ENCODE measurements at regions not wholly inside any gene's neighbourhood (a gene's known extent, or its start where the extent isn't known, plus 50 kb on each side); places are given as distances from the start of the nearest gene placed in this dataset.

GRCh38 chr4:3639613-3640586, 107.7 kb upstream of the LRPAP1 start:
- ChIA-PET CTCF (interaction anchor here (0.6 kb wide), 1 partner anchor 14 kb away, joined by 3 read pairs; no protein-coding TSS in a partner anchor), POLR2A (no interaction called here)
- Histone ChIP-seq H3K9me3 (no peaks in the 10 kb centered on the region), H3K36me3 (replicated peaks in 1 of 2; ENCODE audit: control insufficient read depth in 1 of 2, insufficient read depth in 2 of 2, low read length in 1 of 2) (no peaks in the 10 kb centered on the region), H3K27ac (ENCODE audit: low read depth in 2 of 2, low read length in 1 of 2) (no peak overlapping the region), H3F3A (replicated peaks; ENCODE audit: insufficient read depth) (no peaks in the 10 kb centered on the region), H2AFZ (ENCODE audit: low read depth) (no peak overlapping the region), H3K9me2 (no peaks in the 10 kb centered on the region), H3K4me2 (no peak overlapping the region), H3K79me2 (ENCODE audit: insufficient read depth) (no peaks in the 10 kb centered on the region), H4K20me1 (ENCODE audit: insufficient read depth) (no peaks in the 10 kb centered on the region), H3K27me3 (ENCODE audit: insufficient read depth) (no peaks in the 10 kb centered on the region), H3K4me1 (ENCODE audit: control insufficient read depth in 1 of 2, insufficient read depth in 2 of 2, low read depth in 1 of 2, low read length in 1 of 2) (peaks cover 0 to 8% of the 10 kb centered on the region in 2 experiments; a peak in 1 of 4 replicates), H3K9ac (no peak overlapping the region), H3K4me3 (ENCODE audit: low read depth in 2 of 2, low read length in 1 of 2) (no peak overlapping the region)
- 32% methylated on average over 22 of the region's 22 CpGs for WGBS (ENCODE audit: low lambda C conversion rate)
- no peak for DNase-seq
- TF ChIP-seq MXI1 (IDR thresholded peaks at IDR 0.05; ENCODE audit: low read depth, low read length) = no peak
- TF ChIP-seq RCOR1 (IDR thresholded peaks at IDR 0.05; ENCODE audit: low read length) = no peak
- TF ChIP-seq NFIC (IDR thresholded peaks at IDR 0.05; ENCODE audit: borderline replicate concordance) = no peak
- TF ChIP-seq TCF12 (IDR thresholded peaks at IDR 0.05) = no peak
- TF ChIP-seq USF1 (IDR thresholded peaks at IDR 0.05; ENCODE audit: borderline replicate concordance, low read depth) = no peak
- TF ChIP-seq GATA2 (CRISPR knock-in tag; IDR thresholded peaks at IDR 0.05) = no peak
- TF ChIP-seq SMC3 (IDR thresholded peaks at IDR 0.05; ENCODE audit: low read depth, low read length) = no peak
- no peak for TF ChIP-seq SIN3A (IDR thresholded peaks at IDR 0.05; ENCODE audit: borderline replicate concordance, low read depth, low read length)

- no peaks in the 10 kb centered on the region for H3K9me3 ChIP-seq
- H3K27ac ChIP-seq (ENCODE audit: low read depth in 2 of 2, low read length in 1 of 2) = no peak overlapping the region
- ChIA-PET CTCF (no interaction called here), POLR2A (no interaction called here)
- peaks cover 0 to 6% of the 10 kb centered on the region in 2 experiments; a peak in 1 of 4 replicates for H3K4me1 ChIP-seq (ENCODE audit: control insufficient read depth in 1 of 2, insufficient read depth in 2 of 2, low read depth in 1 of 2, low read length in 1 of 2)
- no peak for DNase-seq
- H3K4me3 ChIP-seq (ENCODE audit: low read depth in 2 of 2, low read length in 1 of 2) = no peak overlapping the region
- no peaks in the 10 kb centered on the region for H3F3A ChIP-seq (replicated peaks; ENCODE audit: insufficient read depth)
- no peaks in the 10 kb centered on the region for H4K20me1 ChIP-seq (ENCODE audit: insufficient read depth)
- WGBS (ENCODE audit: low lambda C conversion rate) = 22% methylated on average over 6 of the region's 6 CpGs
- no peak overlapping the region for H3K4me2 ChIP-seq
- H3K9ac ChIP-seq = no peak overlapping the region
- no peaks in the 10 kb centered on the region for H3K9me2 ChIP-seq
- H2AFZ ChIP-seq (ENCODE audit: low read depth) = no peak overlapping the region
- no peaks in the 10 kb centered on the region for H3K79me2 ChIP-seq (ENCODE audit: insufficient read depth)
- H3K27me3 ChIP-seq (ENCODE audit: insufficient read depth) = no peaks in the 10 kb centered on the region
- H3K36me3 ChIP-seq (replicated peaks in 1 of 2; ENCODE audit: control insufficient read depth in 1 of 2, insufficient read depth in 2 of 2, low read length in 1 of 2) = no peaks in the 10 kb centered on the region
- TF ChIP-seq NRF1 (IDR thresholded peaks at IDR 0.05; ENCODE audit: low read depth, low read length) = no peak
- TF ChIP-seq RFX5 (IDR thresholded peaks at IDR 0.05; ENCODE audit: low read length) = no peak
- TF ChIP-seq CTCF (IDR thresholded peaks at IDR 0.05) = no peak
- no peak for TF ChIP-seq EZH2phosphoT487 (IDR thresholded peaks at IDR 0.05; ENCODE audit: borderline replicate concordance, low read depth)
- no peak for TF ChIP-seq FOXM1 (IDR thresholded peaks at IDR 0.05; ENCODE audit: low read depth)
- no peak for TF ChIP-seq REST (IDR thresholded peaks at IDR 0.05; ENCODE audit: low read depth, low read length)
- TF ChIP-seq GABPA (IDR thresholded peaks at IDR 0.05; ENCODE audit: low read depth) = no peak
- TF ChIP-seq TEAD4 (IDR thresholded peaks at IDR 0.05; ENCODE audit: borderline replicate concordance, insufficient read depth) = no peak
- no peak for TF ChIP-seq NFIC (IDR thresholded peaks at IDR 0.05; ENCODE audit: borderline replicate concordance)
- TF ChIP-seq JUND (IDR thresholded peaks at IDR 0.05) = no peak
- no peak for TF ChIP-seq IRF3 (IDR thresholded peaks at IDR 0.05; ENCODE audit: low read depth, low read length)
- TF ChIP-seq POLR2AphosphoS5 (IDR thresholded peaks at IDR 0.05; ENCODE audit: low read depth, low read length) = no peak
Measured at GRCh38 chr4:3638080-3638795, 106.0 kb upstream of the LRPAP1 start.
